Glutamatergic neuron (in vitro differentiated cells): ENCODE measurements at regions not wholly inside any gene's neighbourhood (a gene's known extent, or its start where the extent isn't known, plus 50 kb on each side); places are given as distances from the start of the nearest gene placed in this dataset.

Source experiments
- DNase-seq: peaks from one replicate; pipeline ENCODE4 v3.0.0; 2022
- H3K27ac Mint-ChIP-seq: one replicate; pipeline ENCODE4 v1.8.0; 2020; ENCODE audit warnings: mild to moderate bottlenecking, mixed read lengths, inconsistent platforms; ENCODE audit not compliant: unreplicated experiment
- H3K27me3 Mint-ChIP-seq: one replicate; pipeline ENCODE4 v1.8.0; 2020; ENCODE audit warnings: mild to moderate bottlenecking, moderate library complexity, mixed read lengths, inconsistent platforms; ENCODE audit not compliant: unreplicated experiment
- H3K36me3 Mint-ChIP-seq: one replicate; pipeline ENCODE4 v1.8.0; 2020; ENCODE audit warnings: mild to moderate bottlenecking, mixed read lengths, inconsistent platforms; ENCODE audit not compliant: unreplicated experiment
- H3K4me1 Mint-ChIP-seq: one replicate; pipeline ENCODE4 v1.8.0; 2020; ENCODE audit warnings: mild to moderate bottlenecking, low read depth, mixed read lengths, inconsistent platforms; ENCODE audit not compliant: unreplicated experiment
- H3K4me3 Mint-ChIP-seq: one replicate; pipeline ENCODE4 v1.8.0; 2020; ENCODE audit warnings: mild to moderate bottlenecking, mixed read lengths, inconsistent platforms; ENCODE audit not compliant: unreplicated experiment
- H3K9me3 Mint-ChIP-seq: one replicate; pipeline ENCODE4 v1.8.0; 2020; ENCODE audit warnings: mild to moderate bottlenecking, moderate library complexity, mixed read lengths, inconsistent platforms; ENCODE audit not compliant: unreplicated experiment
- CTCF ChIP-seq: fragments of 200-600 bp; sonication (generic); IDR thresholded peaks from one replicate; pipeline ENCODE4 v1.5.0; 2021; ENCODE audit not compliant: partially characterized antibody, unreplicated experiment

GRCh38 chr5:118552731-118553360 is 435.5 kb downstream of the DTWD2 start:
- DNase-seq, result no peak
- TF ChIP-seq CTCF, result no peak
- H3K36me3 Mint-ChIP-seq, result no peaks in the 10 kb centered on the region
- H3K27me3 Mint-ChIP-seq, result no peaks in the 10 kb centered on the region
- H3K27ac Mint-ChIP-seq, result no peak overlapping the region
- H3K4me1 Mint-ChIP-seq, result peaks cover 3% of the 10 kb centered on the region
- H3K9me3 Mint-ChIP-seq, result no peaks in the 10 kb centered on the region
- H3K4me3 Mint-ChIP-seq, result no peak overlapping the region

DNA sequence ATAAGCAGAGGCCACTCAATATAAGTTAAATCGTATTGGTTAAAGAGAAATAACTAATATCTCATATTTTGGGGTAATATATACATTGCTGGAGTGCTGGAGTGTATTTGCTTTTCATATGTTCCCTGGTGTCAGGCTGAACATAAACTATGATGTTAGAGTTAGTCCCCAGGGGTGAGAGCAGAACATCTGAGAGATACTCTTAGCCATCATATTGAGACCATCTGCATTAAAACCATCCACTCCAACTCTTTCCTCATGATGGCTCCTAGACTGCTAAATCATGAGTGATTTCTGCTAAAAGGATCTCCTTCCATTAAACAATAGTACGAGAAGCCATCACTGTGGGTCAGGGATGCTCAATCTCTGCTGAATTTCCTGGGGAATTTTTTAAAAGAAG is 436.2 kb downstream of the DTWD2 start:
- H3K27ac Mint-ChIP-seq, result no peak overlapping the region

DNA sequence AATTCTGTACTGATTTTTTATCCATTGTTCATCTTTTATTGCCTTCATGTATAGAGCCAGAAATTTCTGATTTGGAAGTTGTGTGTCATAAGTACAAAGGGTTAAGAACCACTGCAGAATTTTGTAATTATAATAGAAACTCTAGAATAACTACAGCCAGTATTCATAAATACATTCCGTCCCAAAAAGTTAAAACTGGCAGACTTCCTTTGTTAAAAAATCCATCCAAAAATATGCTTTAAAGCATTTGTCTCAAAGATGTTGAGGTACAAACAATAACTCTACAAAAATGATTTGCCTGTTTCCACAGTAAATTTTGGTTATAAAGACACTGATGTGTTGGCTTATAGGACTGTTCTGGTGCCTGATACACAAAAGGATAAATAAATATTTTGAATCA is 436.6 kb downstream of the DTWD2 start:
- Mint-ChIP-seq H3K4me1 (peaks cover 3% of the 10 kb centered on the region), H3K4me3 (no peak overlapping the region), H3K36me3 (no peaks in the 10 kb centered on the region), H3K9me3 (no peaks in the 10 kb centered on the region), H3K27ac (no peak overlapping the region), H3K27me3 (no peaks in the 10 kb centered on the region)
- TF ChIP-seq CTCF, result no peak
- DNase-seq, result no peak

More for the DNA sequence above, 436.2 kb downstream of the DTWD2 start:
- peaks cover 3% of the 10 kb centered on the region for H3K4me1 Mint-ChIP-seq
- H3K27me3 Mint-ChIP-seq, result no peaks in the 10 kb centered on the region
- no peak overlapping the region for H3K4me3 Mint-ChIP-seq
- no peaks in the 10 kb centered on the region for H3K9me3 Mint-ChIP-seq
- no peaks in the 10 kb centered on the region for H3K36me3 Mint-ChIP-seq
- TF ChIP-seq CTCF, result no peak
- DNase-seq, result no peak

GRCh38 chr5:118551031-118551430 is 437.3 kb downstream of the DTWD2 start:
- Mint-ChIP-seq H3K36me3 (no peaks in the 10 kb centered on the region), H3K9me3 (no peaks in the 10 kb centered on the region), H3K27ac (no peak overlapping the region), H3K27me3 (no peaks in the 10 kb centered on the region), H3K4me3 (no peak overlapping the region), H3K4me1 (peaks cover 3% of the 10 kb centered on the region)
- no peak for TF ChIP-seq CTCF
- DNase-seq, result no peak

DNA sequence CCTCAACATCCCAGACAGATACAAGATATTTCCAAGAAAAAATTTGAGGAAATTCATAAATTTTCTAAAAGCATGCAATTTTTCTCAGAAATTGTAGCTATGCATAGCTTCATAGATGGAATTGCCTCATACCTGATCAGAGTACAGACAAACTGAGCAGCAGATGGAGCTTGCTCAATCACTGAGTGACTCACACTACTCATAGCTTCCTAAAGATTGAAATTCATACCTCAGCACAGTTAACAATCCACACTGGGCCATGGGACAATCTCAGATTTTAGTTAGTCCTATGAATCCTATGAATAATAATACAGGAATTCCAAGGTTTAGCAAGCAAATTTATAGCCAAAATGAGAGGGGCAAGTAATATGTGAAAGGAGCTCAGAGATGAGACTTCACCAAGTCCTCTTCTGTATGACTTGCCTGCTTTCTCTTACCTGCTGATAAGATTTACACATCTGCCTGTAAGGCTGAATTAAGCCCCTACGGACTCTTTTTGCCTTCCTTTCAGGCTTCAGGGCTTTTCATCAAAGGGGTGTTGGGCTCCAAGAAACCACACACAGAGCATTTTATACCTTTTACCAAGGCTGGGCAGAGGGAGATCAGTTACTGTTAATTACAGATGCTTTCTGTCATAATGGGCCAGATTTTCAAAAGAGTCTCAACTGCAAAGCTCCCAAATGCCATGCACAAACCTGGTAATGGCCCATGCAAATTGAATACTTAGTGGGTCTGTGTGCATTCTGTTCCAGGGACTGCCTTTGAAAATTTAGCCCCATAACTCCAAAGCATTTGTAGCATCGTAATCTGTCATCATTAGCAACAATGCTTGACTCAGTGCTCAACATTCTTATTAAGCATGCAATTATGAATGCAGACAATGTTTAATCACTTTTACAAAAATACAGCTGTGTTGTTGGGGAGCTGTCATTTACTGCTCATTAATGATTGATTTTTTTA is 439.3 kb downstream of the DTWD2 start:
- H3K27me3 Mint-ChIP-seq, result no peaks in the 10 kb centered on the region
- peaks cover 3% of the 10 kb centered on the region for H3K4me1 Mint-ChIP-seq
- H3K4me3 Mint-ChIP-seq, result no peak overlapping the region
- no peak for TF ChIP-seq CTCF
- no peaks in the 10 kb centered on the region for H3K9me3 Mint-ChIP-seq
- H3K36me3 Mint-ChIP-seq, result no peaks in the 10 kb centered on the region
- no peak overlapping the region for H3K27ac Mint-ChIP-seq
- no peak for DNase-seq
